Osteocyte (in vitro differentiated cells): ENCODE measurements at regions not wholly inside any gene's neighbourhood (a gene's known extent, or its start where the extent isn't known, plus 50 kb on each side); places are given as distances from the start of the nearest gene placed in this dataset.
A peak's percentile ranks its signal among the peaks of the same experiment; 100 is the strongest.

Source experiments
- DNase-seq: peaks from one replicate; pipeline ENCODE4 v3.0.0; 2021; ENCODE audit warnings: mixed read lengths; ENCODE audit not compliant: unreplicated experiment; ENCODE audit errors: extremely low spot score
- H3K27ac Mint-ChIP-seq: one replicate; pipeline ENCODE4 v1.8.0; 2021; ENCODE audit warnings: mild to moderate bottlenecking, mixed read lengths; ENCODE audit not compliant: unreplicated experiment
- H3K27me3 Mint-ChIP-seq: one replicate; pipeline ENCODE4 v1.8.0; 2021; ENCODE audit warnings: mixed read lengths; ENCODE audit not compliant: unreplicated experiment
- H3K36me3 Mint-ChIP-seq: one replicate; pipeline ENCODE4 v1.8.0; 2021; ENCODE audit warnings: mixed read lengths; ENCODE audit not compliant: unreplicated experiment
- H3K4me1 Mint-ChIP-seq: one replicate; pipeline ENCODE4 v1.8.0; 2021; ENCODE audit warnings: mixed read lengths; ENCODE audit not compliant: unreplicated experiment
- H3K4me3 Mint-ChIP-seq: one replicate; pipeline ENCODE4 v1.8.0; 2021; ENCODE audit warnings: mild to moderate bottlenecking, moderate library complexity, mixed read lengths; ENCODE audit not compliant: unreplicated experiment
- H3K9me3 Mint-ChIP-seq: one replicate; pipeline ENCODE4 v1.8.0; 2021; ENCODE audit warnings: mixed read lengths; ENCODE audit not compliant: unreplicated experiment
- TF ChIP-seq, protein P1 (sequence below): fragments of 200-600 bp; sonication (generic); IDR thresholded peaks from 2 replicates; pipeline ENCODE4 v1.5.0; 2021; ENCODE audit warnings: antibody characterized with exemption, mild to moderate bottlenecking, moderate library complexity

- Mint-ChIP-seq H3K27me3 (peaks cover 19% of the 10 kb centered on the region), H3K9me3 (no peaks in the 10 kb centered on the region), H3K4me1 (no peaks in the 10 kb centered on the region), H3K4me3 (no peak overlapping the region), H3K27ac (no peak overlapping the region), H3K36me3 (no peaks in the 10 kb centered on the region)
- TF ChIP-seq, protein P1, sequence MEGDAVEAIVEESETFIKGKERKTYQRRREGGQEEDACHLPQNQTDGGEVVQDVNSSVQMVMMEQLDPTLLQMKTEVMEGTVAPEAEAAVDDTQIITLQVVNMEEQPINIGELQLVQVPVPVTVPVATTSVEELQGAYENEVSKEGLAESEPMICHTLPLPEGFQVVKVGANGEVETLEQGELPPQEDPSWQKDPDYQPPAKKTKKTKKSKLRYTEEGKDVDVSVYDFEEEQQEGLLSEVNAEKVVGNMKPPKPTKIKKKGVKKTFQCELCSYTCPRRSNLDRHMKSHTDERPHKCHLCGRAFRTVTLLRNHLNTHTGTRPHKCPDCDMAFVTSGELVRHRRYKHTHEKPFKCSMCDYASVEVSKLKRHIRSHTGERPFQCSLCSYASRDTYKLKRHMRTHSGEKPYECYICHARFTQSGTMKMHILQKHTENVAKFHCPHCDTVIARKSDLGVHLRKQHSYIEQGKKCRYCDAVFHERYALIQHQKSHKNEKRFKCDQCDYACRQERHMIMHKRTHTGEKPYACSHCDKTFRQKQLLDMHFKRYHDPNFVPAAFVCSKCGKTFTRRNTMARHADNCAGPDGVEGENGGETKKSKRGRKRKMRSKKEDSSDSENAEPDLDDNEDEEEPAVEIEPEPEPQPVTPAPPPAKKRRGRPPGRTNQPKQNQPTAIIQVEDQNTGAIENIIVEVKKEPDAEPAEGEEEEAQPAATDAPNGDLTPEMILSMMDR: no peak
- no peak for DNase-seq
Observed at GRCh38 chr2:104410136-104410535, 443.8 kb upstream of the POU3F3 start.

- no peak overlapping the region for H3K27ac Mint-ChIP-seq
- no peak overlapping the region for H3K4me3 Mint-ChIP-seq
- DNase-seq: no peak
- H3K4me1 Mint-ChIP-seq: no peaks in the 10 kb centered on the region
- no peaks in the 10 kb centered on the region for H3K36me3 Mint-ChIP-seq
- H3K27me3 Mint-ChIP-seq: peaks cover 13% of the 10 kb centered on the region
- H3K9me3 Mint-ChIP-seq: no peaks in the 10 kb centered on the region
- TF ChIP-seq, protein P1: peak; percentile 59
Observed at GRCh38 chr2:104412384-104412783, 441.5 kb upstream of the POU3F3 start.

DNA sequence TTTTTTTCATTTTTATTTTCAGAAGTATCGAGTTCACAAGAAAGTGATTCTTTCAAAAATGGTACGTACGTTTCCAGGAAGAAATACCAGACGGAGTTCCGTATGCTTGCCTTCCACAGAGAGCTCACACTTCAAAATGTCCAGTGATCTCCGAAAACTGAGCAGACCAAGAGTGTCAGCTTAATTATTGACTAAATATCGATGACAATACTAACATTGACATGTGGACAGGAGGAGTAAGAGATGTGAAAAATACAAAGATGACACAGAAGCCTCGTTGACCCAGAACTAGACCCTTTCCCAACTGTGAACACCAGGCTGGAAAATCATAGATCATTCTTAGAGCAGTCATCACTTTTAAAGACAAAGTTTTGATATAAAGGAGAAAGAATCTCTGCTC lies 440.0 kb upstream of the POU3F3 start:
- Mint-ChIP-seq H3K4me1 (no peaks in the 10 kb centered on the region), H3K4me3 (no peak overlapping the region), H3K9me3 (no peaks in the 10 kb centered on the region), H3K36me3 (no peaks in the 10 kb centered on the region), H3K27ac (no peak overlapping the region), H3K27me3 (peaks cover 13% of the 10 kb centered on the region)
- TF ChIP-seq, protein P1: no peak
- DNase-seq: no peak

- H3K27ac Mint-ChIP-seq: no peak overlapping the region
- no peaks in the 10 kb centered on the region for H3K36me3 Mint-ChIP-seq
- TF ChIP-seq, protein P1: no peak
- no peak for DNase-seq
- no peak overlapping the region for H3K4me3 Mint-ChIP-seq
- H3K27me3 Mint-ChIP-seq: peaks cover 13% of the 10 kb centered on the region
- no peaks in the 10 kb centered on the region for H3K9me3 Mint-ChIP-seq
- no peaks in the 10 kb centered on the region for H3K4me1 Mint-ChIP-seq
Observed at GRCh38 chr2:104415284-104415683, 438.6 kb upstream of the POU3F3 start.

DNA sequence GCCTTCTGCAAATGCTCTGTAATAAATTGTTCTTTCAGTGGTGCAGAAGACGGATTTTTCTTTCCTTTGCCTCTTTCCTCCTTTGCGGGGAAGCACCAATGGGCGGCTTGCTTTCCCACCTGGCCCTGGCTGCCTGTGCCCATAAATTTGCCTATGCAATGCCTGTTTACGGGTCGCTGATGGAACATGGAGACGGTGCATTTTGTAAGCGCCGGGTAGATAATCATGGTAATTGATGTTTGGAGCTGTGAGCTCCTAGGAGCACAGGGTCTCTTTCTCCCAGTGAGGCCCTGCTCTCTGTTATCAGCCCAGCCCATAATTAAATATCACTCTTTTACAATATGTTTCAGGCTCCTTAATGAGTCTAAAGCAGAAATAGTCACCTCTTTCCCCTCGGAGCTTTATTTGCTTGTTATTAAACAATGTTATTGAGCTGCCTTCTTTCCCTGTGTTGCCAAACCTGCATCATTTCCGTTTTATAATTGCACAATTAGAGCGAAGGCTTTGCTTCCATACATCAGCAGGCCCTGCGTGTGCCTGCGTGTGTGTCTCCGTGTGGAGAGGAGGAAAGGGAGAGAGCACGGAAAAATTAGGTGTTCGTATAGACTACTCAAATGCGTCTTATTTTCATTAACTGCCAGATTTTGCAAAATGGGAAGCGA lies 437.4 kb upstream of the POU3F3 start:
- Mint-ChIP-seq H3K4me3 (no peak overlapping the region), H3K36me3 (no peaks in the 10 kb centered on the region), H3K4me1 (no peaks in the 10 kb centered on the region), H3K9me3 (no peaks in the 10 kb centered on the region), H3K27me3 (peaks cover 11% of the 10 kb centered on the region), H3K27ac (no peak overlapping the region)
- TF ChIP-seq, protein P1: no peak
- no peak for DNase-seq
